A673 (cell line): ENCODE measurements at regions not wholly inside any gene's neighbourhood (a gene's known extent, or its start where the extent isn't known, plus 50 kb on each side); places are given as distances from the start of the nearest gene placed in this dataset.
"Not testable (repeated sequence)": the region's sequence is repeated elsewhere in the genome, so short reads cannot be mapped to it uniquely, and the experiment has no call there.

Experiments used
- BruUV-seq: library from RNA; stranded (reverse); fragments of 400-500 nt; replicated peaks from 2 replicates; lab custom pipeline; 2021; lab: Mats Ljungman, UMichigan
- CTCF ChIA-PET: fragments of 300-600 bp; sonication (Branson Sonifier 250); formaldehyde crosslinking; loops from one replicate; lab custom pipeline; 2022; ENCODE audit warnings: antibody characterized with exemption; lab: Charles Lee
- POLR2A ChIA-PET: fragments of 300-600 bp; sonication (Branson Sonifier 250); formaldehyde crosslinking; loops from one replicate; lab custom pipeline; 2022; ENCODE audit warnings: antibody characterized with exemption; ENCODE audit not compliant: low non-redundant PET; lab: Charles Lee
- DNase-seq: peaks from one replicate; pipeline ENCODE4 v3.0.0-alpha.2; 2015; ENCODE audit warnings: low spot score
- H3K27ac ChIP-seq: fragments of 200-600 bp; sonication (generic); 2 replicates; pipeline ENCODE4 v1.5.1; 2016; ENCODE audit warnings: mixed run types, low read depth, mild to moderate bottlenecking, mixed read lengths, antibody characterized with exemption, low read length; ENCODE audit not compliant: poor library complexity, severe bottlenecking
- H3K27me3 ChIP-seq: fragments of 200-600 bp; sonication (generic); replicated peaks from 2 replicates; pipeline ENCODE4 v1.6.1; 2017; ENCODE audit warnings: mixed run types, low read depth, mild to moderate bottlenecking, mixed read lengths, antibody characterized with exemption, low read length; ENCODE audit not compliant: insufficient read depth, poor library complexity
- H3K36me3 ChIP-seq: fragments of 200-600 bp; sonication (generic); 2 replicates; pipeline ENCODE4 v1.6.1; 2016; ENCODE audit warnings: mixed run types, mild to moderate bottlenecking, mixed read lengths, antibody characterized with exemption, low read length; ENCODE audit not compliant: insufficient read depth, poor library complexity, severe bottlenecking
- H3K4me1 ChIP-seq: fragments of 200-600 bp; sonication (generic); 2 replicates; pipeline ENCODE4 v1.6.1; 2017; ENCODE audit warnings: mixed run types, mild to moderate bottlenecking, mixed read lengths, antibody characterized with exemption, low read length; ENCODE audit not compliant: insufficient read depth, poor library complexity, severe bottlenecking
- H3K4me3 ChIP-seq: fragments of 200-600 bp; sonication (generic); 2 replicates; pipeline ENCODE4 v1.5.1; 2016; ENCODE audit warnings: low read depth, mixed run types, mild to moderate bottlenecking, mixed read lengths, low read length; ENCODE audit not compliant: poor library complexity, severe bottlenecking
- H3K9me3 ChIP-seq: fragments of 200-600 bp; sonication (generic); 2 replicates; pipeline ENCODE4 v1.6.1; 2016; ENCODE audit warnings: mixed run types, low read depth, mild to moderate bottlenecking, mixed read lengths, antibody characterized with exemption, low read length; ENCODE audit not compliant: poor library complexity, severe bottlenecking
- CTCF ChIP-seq: fragments of 300-800, 200-600 bp; sonication (generic); conservative IDR thresholded peaks from 2 replicates; pipeline ENCODE4 v1.5.1; 2017; ENCODE audit warnings: low read depth, mild to moderate bottlenecking, antibody characterized with exemption, low read length, moderate library complexity, mixed read lengths
- EZH2 ChIP-seq: fragments of 200-600 bp; sonication (generic); IDR thresholded peaks from 2 replicates; pipeline ENCODE4 v1.6.1; 2017; ENCODE audit warnings: borderline replicate concordance, low read depth, mild to moderate bottlenecking, mixed read lengths, antibody characterized with exemption, low read length; ENCODE audit not compliant: poor library complexity, severe bottlenecking
- intact Hi-C: fragments of 100-400 bp; cut with micrococcal nuclease; formaldehyde crosslinking; loops from one replicate; pipeline ENCODE4 v1.10.0; 2022; ENCODE audit not compliant: unreplicated experiment

- no TSS peak for BruUV-seq
- no peaks in the 10 kb centered on the region for H3K4me1 ChIP-seq
- TF ChIP-seq EZH2, result no peak
- no peak overlapping the region for H3K4me3 ChIP-seq
- ChIA-PET CTCF (no interaction called here), POLR2A (no interaction called here)
- H3K27me3 ChIP-seq, result no peaks in the 10 kb centered on the region
- intact Hi-C loops, result no loop called here
- no peak for DNase-seq
- no peaks in the 10 kb centered on the region for H3K36me3 ChIP-seq
- no peak overlapping the region for H3K27ac ChIP-seq
- no peaks in the 10 kb centered on the region for H3K9me3 ChIP-seq
These were observed 1079.5 kb upstream of the CELF4 start for GRCh38 chr18:38644875-38645641.

- no peaks in the 10 kb centered on the region for H3K4me1 ChIP-seq
- H3K36me3 ChIP-seq, result no peaks in the 10 kb centered on the region
- no peaks in the 10 kb centered on the region for H3K27me3 ChIP-seq
- TF ChIP-seq CTCF, result no peak
- no peak overlapping the region for H3K27ac ChIP-seq
- DNase-seq, result no peak
- ChIA-PET CTCF (no interaction called here), POLR2A (no interaction called here)
- BruUV-seq, result no TSS peak
- no peaks in the 10 kb centered on the region for H3K9me3 ChIP-seq
- H3K4me3 ChIP-seq, result no peak overlapping the region
- intact Hi-C loops, result no loop called here
These were observed 1077.1 kb upstream of the CELF4 start for GRCh38 chr18:38642711-38643110.

GRCh38 chr18:38639700-38640099 is 1074.1 kb upstream of the CELF4 start:
- H3K4me3 ChIP-seq, POLR2A ChIA-PET, DNase-seq, BruUV-seq, H3K9me3 ChIP-seq, H3K4me1 ChIP-seq, H3K27ac ChIP-seq, H3K27me3 ChIP-seq, CTCF ChIA-PET, H3K36me3 ChIP-seq, intact Hi-C loops: not testable (repeated sequence)

GRCh38 chr18:38635709-38636430 is 1070.3 kb upstream of the CELF4 start:
- CTCF ChIA-PET, result no interaction called here
- Histone ChIP-seq H3K36me3 (no peaks in the 10 kb centered on the region), H3K9me3 (no peaks in the 10 kb centered on the region), H3K4me1 (no peaks in the 10 kb centered on the region), H3K27ac (no peak overlapping the region), H3K27me3 (no peaks in the 10 kb centered on the region), H3K4me3 (no peak overlapping the region)
- TF ChIP-seq CTCF (no peak), EZH2 (no peak)
- intact Hi-C loops, result no loop called here
- no peak for DNase-seq
- BruUV-seq, result no TSS peak
- POLR2A ChIA-PET, result no interaction called here
